Endodermal cell (in vitro differentiated cells): ENCODE measurements at regions not wholly inside any gene's neighbourhood (a gene's known extent, or its start where the extent isn't known, plus 50 kb on each side); places are given as distances from the start of the nearest gene placed in this dataset.

ENCODE experiments used
- DNase-seq: peaks from one replicate; pipeline ENCODE4 v3.0.0-alpha.2; 2017
- H3K27ac ChIP-seq: 2 replicates; pipeline ENCODE4 v1.5.1; 2013; ENCODE audit warnings: mild to moderate bottlenecking, low read depth, low read length, moderate library complexity
- H3K27me3 ChIP-seq: 2 replicates; pipeline ENCODE4 v1.6.1; 2013; ENCODE audit warnings: mild to moderate bottlenecking, low read length, moderate library complexity; ENCODE audit not compliant: insufficient read depth, control insufficient read depth, poor library complexity, severe bottlenecking
- H3K36me3 ChIP-seq: 2 replicates; pipeline ENCODE4 v1.7.0; 2013; ENCODE audit warnings: mild to moderate bottlenecking, low read length, moderate library complexity; ENCODE audit not compliant: control insufficient read depth, insufficient read depth
- H3K4me1 ChIP-seq: one replicate; pipeline ENCODE4 v1.7.0; 2013; ENCODE audit warnings: low read length; ENCODE audit not compliant: control insufficient read depth, insufficient read depth
- H3K4me3 ChIP-seq: 2 replicates; pipeline ENCODE4 v1.5.1; 2013; ENCODE audit warnings: mild to moderate bottlenecking, low read length, moderate library complexity
- H3K9ac ChIP-seq: 2 replicates; pipeline ENCODE4 v1.6.1; 2013; ENCODE audit warnings: mild to moderate bottlenecking, low read length, moderate library complexity; ENCODE audit not compliant: poor library complexity, severe bottlenecking; ENCODE audit errors: extremely low read depth
- H3K9me3 ChIP-seq: 2 replicates; pipeline ENCODE4 v1.6.1; 2013; ENCODE audit warnings: mild to moderate bottlenecking, low read length, moderate library complexity; ENCODE audit not compliant: control insufficient read depth
- H3K27ac Mint-ChIP-seq: 2 replicates; pipeline ENCODE4 v1.8.0; 2020; ENCODE audit warnings: mixed read lengths
- H3K27me3 Mint-ChIP-seq: 2 replicates; pipeline ENCODE4 v1.8.0; 2021; ENCODE audit warnings: mild to moderate bottlenecking, mixed read lengths; ENCODE audit not compliant: insufficient read depth
- H3K36me3 Mint-ChIP-seq: 2 replicates; pipeline ENCODE4 v1.8.0; 2020; ENCODE audit warnings: low read depth, mixed read lengths
- H3K4me1 Mint-ChIP-seq: 2 replicates; pipeline ENCODE4 v1.8.0; 2020; ENCODE audit warnings: mixed read lengths
- H3K4me3 Mint-ChIP-seq: 2 replicates; pipeline ENCODE4 v1.8.0; 2020; ENCODE audit warnings: mild to moderate bottlenecking, moderate library complexity, mixed read lengths
- H3K9me3 Mint-ChIP-seq: 2 replicates; pipeline ENCODE4 v1.8.0; 2020; ENCODE audit warnings: mild to moderate bottlenecking, mixed read lengths
- CTCF ChIP-seq: fragments of 200-600 bp; sonication (generic); conservative IDR thresholded peaks from 2 replicates; pipeline ENCODE4 v1.5.0; 2021; ENCODE audit warnings: antibody characterized with exemption, mild to moderate bottlenecking
- WGBS, 2 experiments: methylation state at CpG; one replicate each; pipeline versions ENCODE4 v1.1.5 to v1.1.7; 2013; ENCODE audit warnings: missing lambda C conversion rate in 2 of 2, mixed read lengths in 1 of 2; ENCODE audit not compliant: insufficient coverage in 1 of 2, insufficient read length in 1 of 2; 5-methylcytosine and 5-hydroxymethylcytosine counted together

- Mint-ChIP-seq H3K27me3 (no peaks in the 10 kb centered on the region), H3K27ac (no peak overlapping the region), H3K4me3 (no peak overlapping the region), H3K4me1 (no peaks in the 10 kb centered on the region), H3K36me3 (no peaks in the 10 kb centered on the region), H3K9me3 (peaks cover 10% of the 10 kb centered on the region)
- no peaks in the 10 kb centered on the region for H3K9me3 ChIP-seq
- H3K9ac ChIP-seq, result no peak overlapping the region
- H3K36me3 ChIP-seq, result no peaks in the 10 kb centered on the region
- H3K4me1 ChIP-seq, result no peaks in the 10 kb centered on the region
- H3K27me3 ChIP-seq, result no peaks in the 10 kb centered on the region
- no peak overlapping the region for H3K4me3 ChIP-seq
- DNase-seq, result no peak
- WGBS, 2 experiments, result 60 to 85% methylated on average over 1 of the region's 1 CpG
- H3K27ac ChIP-seq, result no peak overlapping the region
- no peak for TF ChIP-seq CTCF
These were observed 386.5 kb upstream of the SPRY2 start for GRCh38 chr13:80727321-80727975.

- no peaks in the 10 kb centered on the region for H3K27me3 Mint-ChIP-seq
- H3K9me3 Mint-ChIP-seq, result peaks cover 7% of the 10 kb centered on the region
- H3K27ac ChIP-seq, result no peak overlapping the region
- H3K9ac ChIP-seq, result no peak overlapping the region
- H3K27me3 ChIP-seq, result no peaks in the 10 kb centered on the region
- no peak overlapping the region for H3K4me3 ChIP-seq
- H3K36me3 Mint-ChIP-seq, result no peaks in the 10 kb centered on the region
- no peak overlapping the region for H3K4me3 Mint-ChIP-seq
- no peak for TF ChIP-seq CTCF
- no peaks in the 10 kb centered on the region for H3K4me1 ChIP-seq
- no peaks in the 10 kb centered on the region for H3K4me1 Mint-ChIP-seq
- no peaks in the 10 kb centered on the region for H3K9me3 ChIP-seq
- no peak for DNase-seq
- no peaks in the 10 kb centered on the region for H3K36me3 ChIP-seq
- H3K27ac Mint-ChIP-seq, result no peak overlapping the region
These were observed 385.9 kb upstream of the SPRY2 start for GRCh38 chr13:80726868-80727267.

- no peak for TF ChIP-seq CTCF
- H3K9me3 Mint-ChIP-seq, result no peaks in the 10 kb centered on the region
- no peaks in the 10 kb centered on the region for H3K36me3 Mint-ChIP-seq
- Histone ChIP-seq H3K9ac (no peak overlapping the region), H3K36me3 (no peaks in the 10 kb centered on the region), H3K9me3 (no peaks in the 10 kb centered on the region), H3K4me3 (no peak overlapping the region), H3K4me1 (peaks cover 3% of the 10 kb centered on the region), H3K27me3 (no peaks in the 10 kb centered on the region), H3K27ac (no peak overlapping the region)
- H3K27me3 Mint-ChIP-seq, result no peaks in the 10 kb centered on the region
- no peak for DNase-seq
- H3K27ac Mint-ChIP-seq, result no peak overlapping the region
- peaks cover 4% of the 10 kb centered on the region for H3K4me1 Mint-ChIP-seq
- no CpG with 5 or more reads among the region's 1 CpG for WGBS, 2 experiments
- H3K4me3 Mint-ChIP-seq, result no peak overlapping the region
These were observed 380.8 kb upstream of the SPRY2 start for GRCh38 chr13:80721689-80722088.
